ENCODE measurements at regions not wholly inside any gene's neighbourhood (a gene's known extent, or its start where the extent isn't known, plus 50 kb on each side); places are given as distances from the start of the nearest gene placed in this dataset.

- TF ChIP-seq CTCF (IDR thresholded peaks at IDR 0.05; ENCODE audit: extremely low read depth in 1 of 2, insufficient read depth in 1 of 2, low read depth in 1 of 2, low read length in 2 of 2): no peak
- no peak for TF ChIP-seq EZH2 (IDR thresholded peaks at IDR 0.05; ENCODE audit: borderline replicate concordance, low read depth, low read length, severe bottlenecking)
Measured at GRCh38 chr3:31371484-31372177, 161.1 kb upstream of the STT3B start.

All from endothelial cell of umbilical vein (primary cell).